ENCODE measurements at regions not wholly inside any gene's neighbourhood (a gene's known extent, or its start where the extent isn't known, plus 50 kb on each side); places are given as distances from the start of the nearest gene placed in this dataset.

DNA sequence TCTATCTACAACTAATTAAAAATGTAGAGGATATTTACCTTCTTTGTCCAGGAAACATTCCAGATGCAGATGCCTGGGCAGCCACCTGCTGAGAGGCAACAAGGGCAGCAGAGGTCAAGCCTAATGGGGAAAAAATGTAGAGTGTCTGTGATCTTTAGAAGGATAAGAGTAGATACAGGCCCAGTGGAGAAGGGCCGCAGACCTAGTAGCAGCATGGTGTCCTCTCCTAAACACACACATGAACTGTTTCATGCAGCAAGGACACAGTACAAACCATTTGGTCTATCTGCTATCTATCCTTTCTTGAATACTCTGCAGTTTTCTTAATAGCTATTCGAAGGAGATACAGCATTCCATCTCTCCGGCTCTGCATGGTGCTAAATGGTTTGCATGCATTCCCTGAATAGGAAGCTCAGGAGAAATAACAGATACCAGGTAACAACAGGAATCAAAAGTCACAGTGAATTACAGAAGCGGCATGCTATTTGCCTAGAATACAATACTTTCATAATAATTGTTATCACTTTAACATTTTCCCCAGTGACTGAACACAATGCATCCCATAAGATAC lies 107.3 kb downstream of the ZNF608 start:
- H3K27ac ChIP-seq (ENCODE audit: low read depth, low read length), result no peak overlapping the region
- H3K4me1 ChIP-seq (ENCODE audit: control insufficient read depth in 1 of 2, insufficient read depth in 2 of 2, low read length in 2 of 2), result peaks cover 22 to 24% of the 10 kb centered on the region in 2 experiments
- CTCF ChIA-PET, result no interaction called here
- POLR2A ChIA-PET, result no interaction called here
- no peak; the same call in 1 of the 2 replicates for ATAC-seq
- H3K9me3 ChIP-seq (ENCODE audit: control insufficient read depth in 1 of 2, insufficient read depth in 1 of 2, low read depth in 1 of 2, low read length in 2 of 2), result no peaks in the 10 kb centered on the region
- no peak overlapping the region for H3K9ac ChIP-seq (ENCODE audit: low read length)
- H2AFZ ChIP-seq (ENCODE audit: low read depth, low read length, poor library complexity, severe bottlenecking), result no peak overlapping the region
- H3K9me2 ChIP-seq (ENCODE audit: insufficient read depth), result no peaks in the 10 kb centered on the region
- no peak for DNase-seq (ENCODE audit: low read depth, low spot score)
- H3K27me3 ChIP-seq (ENCODE audit: insufficient read depth, low read length), result no peaks in the 10 kb centered on the region
- intact Hi-C loops (cut with micrococcal nuclease), result no loop called here
- no TSS peak for BruUV-seq (replicated peaks)
- TF ChIP-seq CEBPB (IDR thresholded peaks at IDR 0.05; ENCODE audit: low read depth) (no peak), EZH2 (IDR thresholded peaks at IDR 0.05) (no peak), EGR1 (IDR thresholded peaks at IDR 0.05; ENCODE audit: low read depth) (no peak), SP1 (IDR thresholded peaks at IDR 0.05; ENCODE audit: low read depth) (no peak), YY1 (IDR thresholded peaks at IDR 0.05; ENCODE audit: extremely low read depth, insufficient replicate concordance, low read depth, low read length) (no peak), TCF7L2 (IDR thresholded peaks at IDR 0.05; ENCODE audit: borderline replicate concordance, extremely low read depth, insufficient read depth, insufficient read length) (no peak), POLR2A (IDR thresholded peaks at IDR 0.05; ENCODE audit: borderline replicate concordance, extremely low read depth, insufficient read depth, insufficient read length) (no peak), JUND (IDR thresholded peaks at IDR 0.05) (no peak), RAD21 (IDR thresholded peaks at IDR 0.05; ENCODE audit: low read depth) (no peak), CBX3 (IDR thresholded peaks at IDR 0.05; ENCODE audit: low read depth) (no peak)
- TF ChIP-seq, protein P1, sequence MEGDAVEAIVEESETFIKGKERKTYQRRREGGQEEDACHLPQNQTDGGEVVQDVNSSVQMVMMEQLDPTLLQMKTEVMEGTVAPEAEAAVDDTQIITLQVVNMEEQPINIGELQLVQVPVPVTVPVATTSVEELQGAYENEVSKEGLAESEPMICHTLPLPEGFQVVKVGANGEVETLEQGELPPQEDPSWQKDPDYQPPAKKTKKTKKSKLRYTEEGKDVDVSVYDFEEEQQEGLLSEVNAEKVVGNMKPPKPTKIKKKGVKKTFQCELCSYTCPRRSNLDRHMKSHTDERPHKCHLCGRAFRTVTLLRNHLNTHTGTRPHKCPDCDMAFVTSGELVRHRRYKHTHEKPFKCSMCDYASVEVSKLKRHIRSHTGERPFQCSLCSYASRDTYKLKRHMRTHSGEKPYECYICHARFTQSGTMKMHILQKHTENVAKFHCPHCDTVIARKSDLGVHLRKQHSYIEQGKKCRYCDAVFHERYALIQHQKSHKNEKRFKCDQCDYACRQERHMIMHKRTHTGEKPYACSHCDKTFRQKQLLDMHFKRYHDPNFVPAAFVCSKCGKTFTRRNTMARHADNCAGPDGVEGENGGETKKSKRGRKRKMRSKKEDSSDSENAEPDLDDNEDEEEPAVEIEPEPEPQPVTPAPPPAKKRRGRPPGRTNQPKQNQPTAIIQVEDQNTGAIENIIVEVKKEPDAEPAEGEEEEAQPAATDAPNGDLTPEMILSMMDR (IDR thresholded peaks at IDR 0.05 in 2 of 3, conservative IDR thresholded peaks at IDR 0.05 in 1 of 3; ENCODE audit: borderline replicate concordance in 1 of 3, insufficient read depth in 1 of 3, low read depth in 2 of 3, low read length in 2 of 3), result no peak
- TF ChIP-seq, protein P2, sequence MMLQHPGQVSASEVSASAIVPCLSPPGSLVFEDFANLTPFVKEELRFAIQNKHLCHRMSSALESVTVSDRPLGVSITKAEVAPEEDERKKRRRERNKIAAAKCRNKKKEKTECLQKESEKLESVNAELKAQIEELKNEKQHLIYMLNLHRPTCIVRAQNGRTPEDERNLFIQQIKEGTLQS (IDR thresholded peaks at IDR 0.05), result no peak
- TF ChIP-seq, protein P3, sequence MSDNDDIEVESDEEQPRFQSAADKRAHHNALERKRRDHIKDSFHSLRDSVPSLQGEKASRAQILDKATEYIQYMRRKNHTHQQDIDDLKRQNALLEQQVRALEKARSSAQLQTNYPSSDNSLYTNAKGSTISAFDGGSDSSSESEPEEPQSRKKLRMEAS (IDR thresholded peaks at IDR 0.05), result no peak
- TF ChIP-seq, protein P4, sequence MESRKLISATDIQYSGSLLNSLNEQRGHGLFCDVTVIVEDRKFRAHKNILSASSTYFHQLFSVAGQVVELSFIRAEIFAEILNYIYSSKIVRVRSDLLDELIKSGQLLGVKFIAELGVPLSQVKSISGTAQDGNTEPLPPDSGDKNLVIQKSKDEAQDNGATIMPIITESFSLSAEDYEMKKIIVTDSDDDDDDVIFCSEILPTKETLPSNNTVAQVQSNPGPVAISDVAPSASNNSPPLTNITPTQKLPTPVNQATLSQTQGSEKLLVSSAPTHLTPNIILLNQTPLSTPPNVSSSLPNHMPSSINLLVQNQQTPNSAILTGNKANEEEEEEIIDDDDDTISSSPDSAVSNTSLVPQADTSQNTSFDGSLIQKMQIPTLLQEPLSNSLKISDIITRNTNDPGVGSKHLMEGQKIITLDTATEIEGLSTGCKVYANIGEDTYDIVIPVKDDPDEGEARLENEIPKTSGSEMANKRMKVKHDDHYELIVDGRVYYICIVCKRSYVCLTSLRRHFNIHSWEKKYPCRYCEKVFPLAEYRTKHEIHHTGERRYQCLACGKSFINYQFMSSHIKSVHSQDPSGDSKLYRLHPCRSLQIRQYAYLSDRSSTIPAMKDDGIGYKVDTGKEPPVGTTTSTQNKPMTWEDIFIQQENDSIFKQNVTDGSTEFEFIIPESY (IDR thresholded peaks at IDR 0.05; ENCODE audit: extremely low read depth, insufficient replicate concordance, low read length), result no peak
- H4K20me1 ChIP-seq (ENCODE audit: insufficient read depth), result no peaks in the 10 kb centered on the region
- no peaks in the 10 kb centered on the region for H3K79me2 ChIP-seq (ENCODE audit: insufficient read depth, low read length)
- RAD21 ChIA-PET (ENCODE audit: low non-redundant PET in 1 of 2, low total read pairs in 2 of 2, uncharacterized antibody in 2 of 2, unreplicated experiment in 2 of 2), result no interaction called here
- H3K36me3 ChIP-seq (ENCODE audit: control insufficient read depth in 1 of 2, insufficient read depth in 2 of 2, low read length in 2 of 2), result no peaks in the 10 kb centered on the region
- H3K4me2 ChIP-seq (ENCODE audit: low read length), result peak overlapping the region; percentile 40; the same call in 1 of the 2 replicates
- H3K4me3 ChIP-seq (replicated peaks in 1 of 2; ENCODE audit: low read depth in 1 of 2, low read length in 2 of 2), result no peak overlapping the region

Measured in HCT116 (cell line).